ENCODE measurements at regions not wholly inside any gene's neighbourhood (a gene's known extent, or its start where the extent isn't known, plus 50 kb on each side); places are given as distances from the start of the nearest gene placed in this dataset.

GRCh38 chr11:16547879-16548278 is 190.6 kb upstream of the C11orf58 start:
- TF ChIP-seq CTCF (IDR thresholded peaks at IDR 0.05 in 8 of 11, conservative IDR thresholded peaks at IDR 0.05 in 3 of 11) (no peak), POLR2A (IDR thresholded peaks at IDR 0.05) (no peak)

Measured in spleen (tissue), 7 donors.